ENCODE measurements at regions not wholly inside any gene's neighbourhood (a gene's known extent, or its start where the extent isn't known, plus 50 kb on each side); places are given as distances from the start of the nearest gene placed in this dataset.

- no peaks in the 10 kb centered on the region for H3K4me1 ChIP-seq
Measured at GRCh38 chr4:66023061-66023460, 352.8 kb upstream of the EPHA5 start.

GRCh38 chr4:66017671-66018070, 347.4 kb upstream of the EPHA5 start:
- intact Hi-C loops (cut with DNase I): no loop called here
- Histone ChIP-seq H3K36me3 (no peaks in the 10 kb centered on the region), H3K27me3 (no peaks in the 10 kb centered on the region), H3K4me3 (no peak overlapping the region), H3K4me1 (no peaks in the 10 kb centered on the region), H3K9me3 (peaks cover 0 to 45% (median 4%) of the 10 kb centered on the region in 11 donors), H3K27ac (no peak overlapping the region)
- ATAC-seq (no peak), DNase-seq (no peak)
- TF ChIP-seq CTCF (IDR thresholded peaks at IDR 0.05): no peak
- 87 to 89% methylated on average over 3 of the region's 3 CpGs for WGBS, 2 donors

More at GRCh38 chr4:66023061-66023460, 352.8 kb upstream of the EPHA5 start:
- Histone ChIP-seq H3K27me3 (no peaks in the 10 kb centered on the region), H3K36me3 (no peaks in the 10 kb centered on the region), H3K9me3 (peaks cover 0 to 33% (median 0%) of the 10 kb centered on the region in 11 donors), H3K4me3 (no peak overlapping the region), H3K27ac (no peak overlapping the region)
- ATAC-seq (no peak), DNase-seq (no peak)
- 29 to 41% methylated on average over 1 of the region's 1 CpG for WGBS, 2 donors
- no peak for TF ChIP-seq CTCF (IDR thresholded peaks at IDR 0.05)
- intact Hi-C loops (cut with DNase I): no loop called here

GRCh38 chr4:66016240-66016639, 346.0 kb upstream of the EPHA5 start:
- DNase-seq (no peak), ATAC-seq (no peak)
- Histone ChIP-seq H3K4me1 (no peaks in the 10 kb centered on the region), H3K4me3 (no peak overlapping the region), H3K9me3 (peaks cover 0 to 50% (median 16%) of the 10 kb centered on the region in 11 donors), H3K27me3 (no peaks in the 10 kb centered on the region), H3K27ac (no peak overlapping the region), H3K36me3 (no peaks in the 10 kb centered on the region)
- 64 to 71% methylated on average over 1 of the region's 1 CpG for WGBS, 2 donors
- TF ChIP-seq CTCF (IDR thresholded peaks at IDR 0.05): no peak
- intact Hi-C loops (cut with DNase I): no loop called here

GRCh38 chr4:66014146-66014765, 344.0 kb upstream of the EPHA5 start:
- H3K9me3 ChIP-seq: peaks cover 0 to 52% (median 16%) of the 10 kb centered on the region in 11 donors
- 28 to 37% methylated on average over 3 of the region's 3 CpGs for WGBS, 2 donors
- H3K36me3 ChIP-seq: no peaks in the 10 kb centered on the region
- H3K4me3 ChIP-seq: no peak overlapping the region
- intact Hi-C loops (cut with DNase I): no loop called here
- no peaks in the 10 kb centered on the region for H3K4me1 ChIP-seq
- no peaks in the 10 kb centered on the region for H3K27me3 ChIP-seq
- H3K27ac ChIP-seq: no peak overlapping the region
- ATAC-seq: no peak
- DNase-seq: no peak
- no peak for TF ChIP-seq CTCF (IDR thresholded peaks at IDR 0.05)

Measured in heart right ventricle (tissue), 16 donors.